GM12878 (cell line): ENCODE measurements at regions not wholly inside any gene's neighbourhood (a gene's known extent, or its start where the extent isn't known, plus 50 kb on each side); places are given as distances from the start of the nearest gene placed in this dataset.

Source experiments
- ATAC-seq: fragments of 200-7000 bp; cut with Tn5 transposase; 3 replicates; pipeline ENCODE4 v1.9.1; 2020; ENCODE audit warnings: mild to moderate bottlenecking, moderate library complexity
- BruUV-seq: library from RNA; stranded (reverse); fragments of 400-500 nt; replicated peaks from 2 replicates; lab custom pipeline; 2021; lab: Mats Ljungman, UMichigan
- CTCF ChIA-PET: fragments of 300-600 bp; sonication (Branson Sonifier 250); formaldehyde crosslinking; extraction: SDS; loops from one replicate; lab custom pipeline; 2021; ENCODE audit warnings: inconsistent platforms; lab: Yijun Ruan, JAX
- POLR2A ChIA-PET: fragments of 350-600 bp; formaldehyde crosslinking; extraction: SDS; loops from one replicate; lab custom pipeline; 2021; ENCODE audit warnings: inconsistent platforms; lab: Charles Lee
- RAD21 ChIA-PET: fragments of 300-600 bp; sonication (Branson Sonifier 250); formaldehyde crosslinking; loops from one replicate; lab custom pipeline; 2023; ENCODE audit warnings: antibody characterized with exemption; ENCODE audit not compliant: unreplicated experiment; lab: Charles Lee
- SMC1A ChIA-PET: fragments of 300-600 bp; sonication (Branson Sonifier 250); formaldehyde crosslinking; loops from one replicate; lab custom pipeline; 2023; ENCODE audit not compliant: unreplicated experiment, uncharacterized antibody; lab: Charles Lee
- DNase-seq: peaks from one replicate; pipeline ENCODE4 v3.0.0-alpha.2; 2011; ENCODE audit warnings: low read depth, low spot score
- FAIRE-seq: peaks from 3 replicates; lab custom pipeline; 2011; peaks lifted over from hg19 to GRCh38; lab: Jason Lieb, UNC
- H2AFZ ChIP-seq: 2 replicates; pipeline ENCODE4 v1.6.0; 2011; ENCODE audit warnings: low read depth, low read length, control low read depth; ENCODE audit not compliant: control insufficient read depth
- H3K27ac ChIP-seq: 2 replicates; pipeline ENCODE4 v1.5.1; 2011; ENCODE audit warnings: control low read depth; ENCODE audit not compliant: control insufficient read depth, insufficient read depth
- H3K27me3 ChIP-seq, 2 experiments: replicated peaks in 1 of 2; 2 replicates each; pipeline versions ENCODE4 v1.6.0 to v1.6.1; 2011; ENCODE audit warnings: low read length in 1 of 2; ENCODE audit not compliant: control insufficient read depth in 2 of 2, insufficient read depth in 2 of 2
- H3K36me3 ChIP-seq, 2 experiments: 2 replicates each; pipeline ENCODE4 v1.5.1; 2011; ENCODE audit warnings: low read length in 1 of 2; ENCODE audit not compliant: control insufficient read depth in 2 of 2, insufficient read depth in 2 of 2
- H3K4me1 ChIP-seq: 2 replicates; pipeline ENCODE4 v1.6.1; 2011; ENCODE audit warnings: mild to moderate bottlenecking, low read length, moderate library complexity, mixed read lengths; ENCODE audit not compliant: control insufficient read depth, insufficient read depth
- H3K4me2 ChIP-seq: 2 replicates; pipeline ENCODE4 v1.6.0; 2011; ENCODE audit warnings: control low read depth; ENCODE audit not compliant: control insufficient read depth, insufficient read depth
- H3K4me3 ChIP-seq: fragments of 200-600 bp; sonication (generic); 2 replicates; pipeline ENCODE4 v1.5.1; 2016
- H3K79me2 ChIP-seq: 2 replicates; pipeline ENCODE4 v1.6.0; 2011; ENCODE audit warnings: low read length; ENCODE audit not compliant: control insufficient read depth, insufficient read depth
- H3K9ac ChIP-seq: 2 replicates; pipeline ENCODE4 v1.8.0; 2011; ENCODE audit warnings: low read length, control low read depth, mixed read lengths; ENCODE audit not compliant: control insufficient read depth, insufficient read depth
- H3K9me3 ChIP-seq: replicated peaks from 3 replicates; pipeline ENCODE4 v1.5.1; 2011; ENCODE audit warnings: mild to moderate bottlenecking, low read length; ENCODE audit not compliant: control insufficient read depth, insufficient read depth
- H4K20me1 ChIP-seq: 2 replicates; pipeline ENCODE4 v1.6.0; 2011; ENCODE audit not compliant: control insufficient read depth, insufficient read depth
- HDAC6 ChIP-seq: fragments of 200-600 bp; sonication (generic); IDR thresholded peaks from one replicate; pipeline ENCODE4 v1.8.0; 2017; ENCODE audit warnings: antibody characterized with exemption; ENCODE audit not compliant: unreplicated experiment
- IKZF2 ChIP-seq, 2 experiments: fragments of 450-650 bp; IDR thresholded peaks; 2 replicates each; pipeline ENCODE4 v1.6.1; 2017; ENCODE audit warnings: mild to moderate bottlenecking in 2 of 2, moderate library complexity in 2 of 2
- KAT2A ChIP-seq: conservative IDR thresholded peaks from 2 replicates; pipeline ENCODE4 v1.6.1; 2011; ENCODE audit warnings: low read depth, low read length; ENCODE audit not compliant: control insufficient read depth
- LARP7 ChIP-seq: fragments of 450-650 bp; IDR thresholded peaks from 2 replicates; pipeline ENCODE4 v1.6.1; 2017; ENCODE audit warnings: mild to moderate bottlenecking
- MEF2B ChIP-seq: fragments of 450-650 bp; IDR thresholded peaks from 2 replicates; pipeline ENCODE4 v1.6.1; 2018; ENCODE audit warnings: mild to moderate bottlenecking, moderate library complexity; ENCODE audit not compliant: partially characterized antibody, poor library complexity, severe bottlenecking
- MTA2 ChIP-seq: fragments of 450-650 bp; IDR thresholded peaks from 2 replicates; pipeline ENCODE4 v1.6.1; 2016; ENCODE audit warnings: low read depth, mild to moderate bottlenecking, moderate library complexity
- MXI1 ChIP-seq: fragments of 150-350 bp; IDR thresholded peaks from 2 replicates; pipeline ENCODE4 v1.6.1; 2011; ENCODE audit warnings: low read depth, mild to moderate bottlenecking, inconsistent platforms, low read length, improper control_type of control experiment
- MYB ChIP-seq: fragments of 150-350 bp; IDR thresholded peaks from 2 replicates; pipeline ENCODE4 v1.6.1; 2014; ENCODE audit warnings: mild to moderate bottlenecking, low read depth, low read length, borderline replicate concordance
- PML ChIP-seq: IDR thresholded peaks from 2 replicates; pipeline ENCODE4 v1.6.1; 2012; ENCODE audit warnings: low read length, inconsistent platforms
- POLR2A ChIP-seq: IDR thresholded peaks from 2 replicates; pipeline ENCODE4 v1.6.1; 2011; ENCODE audit warnings: low read depth, mild to moderate bottlenecking, low read length
- RAD51 ChIP-seq: fragments of 450-650 bp; IDR thresholded peaks from 2 replicates; pipeline ENCODE4 v1.6.1; 2016; ENCODE audit warnings: moderate library complexity, mild to moderate bottlenecking, inconsistent platforms
- RFX5 ChIP-seq: IDR thresholded peaks from 2 replicates; pipeline ENCODE4 v1.6.1; 2011; ENCODE audit warnings: low read depth, low read length, improper control_type of control experiment
- SIX5 ChIP-seq: IDR thresholded peaks from 2 replicates; pipeline ENCODE4 v1.6.1; 2011; ENCODE audit warnings: mild to moderate bottlenecking, low read depth, low read length, moderate library complexity; ENCODE audit not compliant: severe bottlenecking
- SMARCA5 ChIP-seq: fragments of 450-650 bp; IDR thresholded peaks from 2 replicates; pipeline ENCODE4 v1.6.1; 2017; ENCODE audit warnings: mild to moderate bottlenecking
- WRNIP1 ChIP-seq: IDR thresholded peaks from 2 replicates; pipeline ENCODE4 v1.6.1; 2011; ENCODE audit warnings: low read depth, low read length, improper control_type of control experiment, borderline replicate concordance
- ZNF217 ChIP-seq: fragments of 450-650 bp; IDR thresholded peaks from 2 replicates; pipeline ENCODE4 v1.6.1; 2017; ENCODE audit warnings: antibody characterized with exemption, mild to moderate bottlenecking
- WGBS: methylation state at CpG from one replicate; pipeline ENCODE4 v1.1.6; 2016; ENCODE audit warnings: low lambda C conversion rate; ENCODE audit not compliant: insufficient replicate concordance, insufficient coverage; ENCODE audit errors: missing lambda C conversion rate; 5-methylcytosine and 5-hydroxymethylcytosine counted together
- in situ Hi-C: fragments of 300-500 bp; cut with MboI; formaldehyde crosslinking; loops from 9 replicates; pipeline ENCODE4 v1.14.3; 2018; ENCODE audit warnings: mixed read lengths
- intact Hi-C: fragments of 100-400 bp; cut with micrococcal nuclease; formaldehyde crosslinking; loops from one replicate; pipeline ENCODE4 v1.14.2; 2022; ENCODE audit not compliant: unreplicated experiment
- TF ChIP-seq, protein P1 (sequence below): IDR thresholded peaks from 2 replicates; pipeline ENCODE4 v1.6.1; 2012; ENCODE audit warnings: low read depth, low read length, improper control_type of control experiment
- TF ChIP-seq, protein P2 (sequence below): fragments of 450-650 bp; IDR thresholded peaks from 2 replicates; pipeline ENCODE4 v1.6.1; 2017; ENCODE audit warnings: low read depth, mild to moderate bottlenecking, moderate library complexity
- TF ChIP-seq, protein P3 (sequence below): fragments of 450-650 bp; IDR thresholded peaks from 2 replicates; pipeline ENCODE4 v1.6.1; 2016; ENCODE audit warnings: mild to moderate bottlenecking, moderate library complexity, borderline replicate concordance
- TF ChIP-seq, protein P4 (sequence below): IDR thresholded peaks from 2 replicates; pipeline ENCODE4 v1.6.1; 2011; ENCODE audit warnings: mild to moderate bottlenecking, low read depth, low read length, moderate library complexity; ENCODE audit not compliant: insufficient replicate concordance

DNA sequence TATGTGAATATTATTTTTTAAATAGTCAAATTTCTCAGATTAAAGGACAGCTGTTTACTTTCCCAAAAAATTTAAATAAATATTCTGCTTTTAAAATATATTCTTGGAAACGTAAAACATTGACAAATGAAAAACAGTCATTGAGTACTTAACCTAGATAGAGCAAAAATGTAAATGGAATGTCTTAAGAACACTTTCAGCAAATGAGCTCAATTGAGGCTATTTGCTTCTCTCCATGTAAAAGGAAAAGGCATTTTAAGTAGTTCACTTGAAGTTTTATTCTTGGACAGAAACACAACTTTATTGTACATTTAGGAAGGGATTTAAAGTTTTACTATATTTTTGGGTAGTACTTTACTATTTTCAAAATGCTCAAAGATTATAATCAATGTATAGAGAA is 983.6 kb upstream of the TYRP1 start:
- SMC1A ChIA-PET: interaction anchor here (1.0 kb wide), 1 partner anchor 13 kb away, joined by 3 read pairs; no protein-coding TSS in a partner anchor
- POLR2A ChIA-PET: no interaction called here

More for the DNA sequence above, 983.6 kb upstream of the TYRP1 start:
- intact Hi-C loops (no loop called here), in situ Hi-C loops (no loop called here)
- TF ChIP-seq WRNIP1: no peak
- TF ChIP-seq POLR2A: no peak
- TF ChIP-seq, protein P1, sequence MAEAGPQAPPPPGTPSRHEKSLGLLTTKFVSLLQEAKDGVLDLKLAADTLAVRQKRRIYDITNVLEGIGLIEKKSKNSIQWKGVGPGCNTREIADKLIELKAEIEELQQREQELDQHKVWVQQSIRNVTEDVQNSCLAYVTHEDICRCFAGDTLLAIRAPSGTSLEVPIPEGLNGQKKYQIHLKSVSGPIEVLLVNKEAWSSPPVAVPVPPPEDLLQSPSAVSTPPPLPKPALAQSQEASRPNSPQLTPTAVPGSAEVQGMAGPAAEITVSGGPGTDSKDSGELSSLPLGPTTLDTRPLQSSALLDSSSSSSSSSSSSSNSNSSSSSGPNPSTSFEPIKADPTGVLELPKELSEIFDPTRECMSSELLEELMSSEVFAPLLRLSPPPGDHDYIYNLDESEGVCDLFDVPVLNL: no peak
- no peak for TF ChIP-seq SIX5
- no peak for TF ChIP-seq RAD51
- TF ChIP-seq SMARCA5: no peak
- no peak for TF ChIP-seq ZNF217
- no peak for TF ChIP-seq RFX5
- TF ChIP-seq PML: no peak
- no peak for TF ChIP-seq MTA2
- TF ChIP-seq MEF2B: no peak
- no peak for TF ChIP-seq HDAC6
- no peak for TF ChIP-seq MYB
- no peak for TF ChIP-seq LARP7
- TF ChIP-seq, protein P2, sequence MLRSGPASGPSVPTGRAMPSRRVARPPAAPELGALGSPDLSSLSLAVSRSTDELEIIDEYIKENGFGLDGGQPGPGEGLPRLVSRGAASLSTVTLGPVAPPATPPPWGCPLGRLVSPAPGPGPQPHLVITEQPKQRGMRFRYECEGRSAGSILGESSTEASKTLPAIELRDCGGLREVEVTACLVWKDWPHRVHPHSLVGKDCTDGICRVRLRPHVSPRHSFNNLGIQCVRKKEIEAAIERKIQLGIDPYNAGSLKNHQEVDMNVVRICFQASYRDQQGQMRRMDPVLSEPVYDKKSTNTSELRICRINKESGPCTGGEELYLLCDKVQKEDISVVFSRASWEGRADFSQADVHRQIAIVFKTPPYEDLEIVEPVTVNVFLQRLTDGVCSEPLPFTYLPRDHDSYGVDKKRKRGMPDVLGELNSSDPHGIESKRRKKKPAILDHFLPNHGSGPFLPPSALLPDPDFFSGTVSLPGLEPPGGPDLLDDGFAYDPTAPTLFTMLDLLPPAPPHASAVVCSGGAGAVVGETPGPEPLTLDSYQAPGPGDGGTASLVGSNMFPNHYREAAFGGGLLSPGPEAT: no peak
- TF ChIP-seq KAT2A: no peak
- TF ChIP-seq, protein P3, sequence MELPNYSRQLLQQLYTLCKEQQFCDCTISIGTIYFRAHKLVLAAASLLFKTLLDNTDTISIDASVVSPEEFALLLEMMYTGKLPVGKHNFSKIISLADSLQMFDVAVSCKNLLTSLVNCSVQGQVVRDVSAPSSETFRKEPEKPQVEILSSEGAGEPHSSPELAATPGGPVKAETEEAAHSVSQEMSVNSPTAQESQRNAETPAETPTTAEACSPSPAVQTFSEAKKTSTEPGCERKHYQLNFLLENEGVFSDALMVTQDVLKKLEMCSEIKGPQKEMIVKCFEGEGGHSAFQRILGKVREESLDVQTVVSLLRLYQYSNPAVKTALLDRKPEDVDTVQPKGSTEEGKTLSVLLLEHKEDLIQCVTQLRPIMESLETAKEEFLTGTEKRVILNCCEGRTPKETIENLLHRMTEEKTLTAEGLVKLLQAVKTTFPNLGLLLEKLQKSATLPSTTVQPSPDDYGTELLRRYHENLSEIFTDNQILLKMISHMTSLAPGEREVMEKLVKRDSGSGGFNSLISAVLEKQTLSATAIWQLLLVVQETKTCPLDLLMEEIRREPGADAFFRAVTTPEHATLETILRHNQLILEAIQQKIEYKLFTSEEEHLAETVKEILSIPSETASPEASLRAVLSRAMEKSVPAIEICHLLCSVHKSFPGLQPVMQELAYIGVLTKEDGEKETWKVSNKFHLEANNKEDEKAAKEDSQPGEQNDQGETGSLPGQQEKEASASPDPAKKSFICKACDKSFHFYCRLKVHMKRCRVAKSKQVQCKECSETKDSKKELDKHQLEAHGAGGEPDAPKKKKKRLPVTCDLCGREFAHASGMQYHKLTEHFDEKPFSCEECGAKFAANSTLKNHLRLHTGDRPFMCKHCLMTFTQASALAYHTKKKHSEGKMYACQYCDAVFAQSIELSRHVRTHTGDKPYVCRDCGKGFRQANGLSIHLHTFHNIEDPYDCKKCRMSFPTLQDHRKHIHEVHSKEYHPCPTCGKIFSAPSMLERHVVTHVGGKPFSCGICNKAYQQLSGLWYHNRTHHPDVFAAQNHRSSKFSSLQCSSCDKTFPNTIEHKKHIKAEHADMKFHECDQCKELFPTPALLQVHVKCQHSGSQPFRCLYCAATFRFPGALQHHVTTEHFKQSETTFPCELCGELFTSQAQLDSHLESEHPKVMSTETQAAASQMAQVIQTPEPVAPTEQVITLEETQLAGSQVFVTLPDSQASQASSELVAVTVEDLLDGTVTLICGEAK: no peak
- no peak for TF ChIP-seq IKZF2 (IDR thresholded peaks at IDR 0.05)
- TF ChIP-seq MXI1: no peak
- TF ChIP-seq, protein P4, sequence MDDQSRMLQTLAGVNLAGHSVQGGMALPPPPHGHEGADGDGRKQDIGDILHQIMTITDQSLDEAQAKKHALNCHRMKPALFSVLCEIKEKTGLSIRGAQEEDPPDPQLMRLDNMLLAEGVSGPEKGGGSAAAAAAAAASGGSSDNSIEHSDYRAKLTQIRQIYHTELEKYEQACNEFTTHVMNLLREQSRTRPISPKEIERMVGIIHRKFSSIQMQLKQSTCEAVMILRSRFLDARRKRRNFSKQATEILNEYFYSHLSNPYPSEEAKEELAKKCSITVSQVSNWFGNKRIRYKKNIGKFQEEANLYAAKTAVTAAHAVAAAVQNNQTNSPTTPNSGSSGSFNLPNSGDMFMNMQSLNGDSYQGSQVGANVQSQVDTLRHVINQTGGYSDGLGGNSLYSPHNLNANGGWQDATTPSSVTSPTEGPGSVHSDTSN: no peak
- BruUV-seq: no TSS peak
- Histone ChIP-seq H3K27me3 (no peaks in the 10 kb centered on the region), H3K36me3 (no peaks in the 10 kb centered on the region), H4K20me1 (no peaks in the 10 kb centered on the region), H3K79me2 (no peaks in the 10 kb centered on the region), H3K27ac (no peak overlapping the region), H2AFZ (no peak overlapping the region), H3K9ac (no peak overlapping the region), H3K4me2 (no peak overlapping the region), H3K9me3 (no peaks in the 10 kb centered on the region), H3K4me1 (no peaks in the 10 kb centered on the region), H3K4me3 (no peak overlapping the region)
- FAIRE-seq: no peak
- ChIA-PET RAD21 (no interaction called here), CTCF (no interaction called here)
- no peak for ATAC-seq
- WGBS: 0% methylated on average over 1 of the region's 1 CpG
- DNase-seq: no peak
